ENCODE measurements at regions not wholly inside any gene's neighbourhood (a gene's known extent, or its start where the extent isn't known, plus 50 kb on each side); places are given as distances from the start of the nearest gene placed in this dataset.

GRCh38 chr10:58942724-58943123 lies 233.7 kb upstream of the PHYHIPL start:
- no peak for TF ChIP-seq CTCF (IDR thresholded peaks at IDR 0.05)
- no peak for TF ChIP-seq POLR2A (IDR thresholded peaks at IDR 0.05)
